IMR-90 (cell line): ENCODE measurements at regions not wholly inside any gene's neighbourhood (a gene's known extent, or its start where the extent isn't known, plus 50 kb on each side); places are given as distances from the start of the nearest gene placed in this dataset.

Experiments used
- ATAC-seq: fragments of 200-7000 bp; cut with Tn5 transposase; 2 replicates; pipeline ENCODE4 v1.9.1; 2020; ENCODE audit warnings: low read depth, mild to moderate bottlenecking, moderate library complexity
- BruUV-seq: library from RNA; stranded (reverse); fragments of 400-500 nt; replicated peaks from 2 replicates; lab custom pipeline; 2021; lab: Mats Ljungman, UMichigan
- CTCF ChIA-PET: fragments of 300-600 bp; formaldehyde crosslinking; extraction: SDS; loops from one replicate; lab custom pipeline; 2021; ENCODE audit warnings: antibody characterized with exemption; lab: Yijun Ruan, JAX
- POLR2A ChIA-PET: fragments of 300-600 bp; sonication (Branson Sonifier 250); formaldehyde crosslinking; loops from one replicate; lab custom pipeline; 2022; ENCODE audit warnings: antibody characterized with exemption; ENCODE audit not compliant: unreplicated experiment; lab: Charles Lee
- DNase-seq: peaks from one replicate; pipeline ENCODE4 v3.0.0; 2013
- H2AFZ ChIP-seq: replicated peaks from 2 replicates; pipeline ENCODE3; 2013; ENCODE audit warnings: low read length, mild to moderate bottlenecking; ENCODE audit not compliant: poor library complexity
- H2AK5ac ChIP-seq: 2 replicates; pipeline ENCODE4 v1.6.1; 2013; ENCODE audit warnings: low read depth, low read length, inconsistent platforms
- H2AK9ac ChIP-seq: replicated peaks from 2 replicates; pipeline ENCODE3; 2013; ENCODE audit warnings: mild to moderate bottlenecking, low read depth, low read length, moderate library complexity; ENCODE audit not compliant: poor library complexity
- H2BK120ac ChIP-seq: 2 replicates; pipeline ENCODE4 v1.6.1; 2013; ENCODE audit warnings: low read depth, low read length, inconsistent platforms
- H2BK15ac ChIP-seq: 3 replicates; pipeline ENCODE4 v1.6.1; 2013; ENCODE audit warnings: low read depth, low read length, inconsistent platforms
- H2BK20ac ChIP-seq: 2 replicates; pipeline ENCODE4 v1.6.1; 2013; ENCODE audit warnings: low read depth, mild to moderate bottlenecking, inconsistent platforms, low read length, moderate library complexity
- H2BK5ac ChIP-seq: 2 replicates; pipeline ENCODE4 v1.6.1; 2013; ENCODE audit warnings: mild to moderate bottlenecking, low read depth, low read length, inconsistent platforms; ENCODE audit not compliant: poor library complexity, severe bottlenecking
- H3K14ac ChIP-seq: replicated peaks from 2 replicates; pipeline ENCODE4 v1.6.1; 2013; ENCODE audit warnings: low read depth, low read length, inconsistent platforms
- H3K18ac ChIP-seq: 2 replicates; pipeline ENCODE4 v1.6.1; 2013; ENCODE audit warnings: low read depth, low read length, control low read depth
- H3K23ac ChIP-seq: 2 replicates; pipeline ENCODE4 v1.6.1; 2013; ENCODE audit warnings: low read depth, low read length, inconsistent platforms
- H3K27ac ChIP-seq: 2 replicates; pipeline ENCODE4 v1.5.1; 2013; ENCODE audit warnings: mild to moderate bottlenecking, control low read depth, low read length; ENCODE audit not compliant: insufficient read depth
- H3K27me3 ChIP-seq: 2 replicates; pipeline ENCODE4 v1.6.1; 2013; ENCODE audit warnings: low read length; ENCODE audit not compliant: control insufficient read depth, insufficient read depth
- H3K36me3 ChIP-seq: 2 replicates; pipeline ENCODE4 v1.6.1; 2013; ENCODE audit warnings: low read length, mixed read lengths; ENCODE audit not compliant: control insufficient read depth, insufficient read depth
- H3K4ac ChIP-seq: 2 replicates; pipeline ENCODE4 v1.6.1; 2013; ENCODE audit warnings: low read depth, low read length, inconsistent platforms
- H3K4me1 ChIP-seq: 2 replicates; pipeline ENCODE4 v1.6.1; 2013; ENCODE audit warnings: low read length, mixed read lengths; ENCODE audit not compliant: control insufficient read depth, insufficient read depth
- H3K4me2 ChIP-seq: 2 replicates; pipeline ENCODE4 v1.6.1; 2013; ENCODE audit warnings: low read depth, mild to moderate bottlenecking, control low read depth, low read length, moderate library complexity
- H3K4me3 ChIP-seq: 2 replicates; pipeline ENCODE4 v1.5.1; 2013; ENCODE audit warnings: low read depth, mild to moderate bottlenecking, control low read depth, low read length, moderate library complexity; ENCODE audit not compliant: insufficient read depth
- H3K56ac ChIP-seq: 2 replicates; pipeline ENCODE4 v1.6.1; 2013; ENCODE audit warnings: low read length, inconsistent platforms; ENCODE audit not compliant: insufficient read depth; ENCODE audit errors: extremely low read depth
- H3K79me1 ChIP-seq, 2 experiments: 2 replicates each; pipeline ENCODE4 v1.6.1; 2013; ENCODE audit warnings: low read length in 2 of 2, inconsistent platforms in 1 of 2, low read depth in 1 of 2
- H3K9ac ChIP-seq: 2 replicates; pipeline ENCODE4 v1.6.1; 2013; ENCODE audit warnings: low read depth, low read length, control low read depth
- H3K9me1 ChIP-seq: 2 replicates; pipeline ENCODE4 v1.6.1; 2013; ENCODE audit warnings: low read length, inconsistent platforms; ENCODE audit not compliant: insufficient read depth
- H3K9me3 ChIP-seq: 2 replicates; pipeline ENCODE4 v1.6.1; 2013; ENCODE audit warnings: low read length; ENCODE audit not compliant: control insufficient read depth, insufficient read depth
- H4K20me1 ChIP-seq: 2 replicates; pipeline ENCODE4 v1.6.1; 2013; ENCODE audit warnings: low read length, inconsistent platforms; ENCODE audit not compliant: insufficient read depth
- H4K5ac ChIP-seq: 2 replicates; pipeline ENCODE4 v1.6.1; 2013; ENCODE audit warnings: mild to moderate bottlenecking, low read depth, low read length, control low read depth
- H4K8ac ChIP-seq, 2 experiments: 2 replicates each; pipeline ENCODE4 v1.6.1; 2013; ENCODE audit warnings: low read depth in 2 of 2, low read length in 2 of 2, control low read depth in 1 of 2, inconsistent platforms in 1 of 2
- H4K91ac ChIP-seq: 2 replicates; pipeline ENCODE4 v1.6.1; 2013; ENCODE audit warnings: low read depth, low read length, inconsistent platforms; ENCODE audit not compliant: insufficient read depth
- BHLHE40 ChIP-seq: fragments of 150-350 bp; IDR thresholded peaks from 2 replicates; pipeline ENCODE4 v1.6.1; 2016; ENCODE audit warnings: mild to moderate bottlenecking, low read depth, low read length
- CEBPB ChIP-seq: IDR thresholded peaks from 2 replicates; pipeline ENCODE4 v1.6.1; 2012; ENCODE audit warnings: low read depth, low read length, improper control_type of control experiment
- CHD1 ChIP-seq: IDR thresholded peaks from 2 replicates; pipeline ENCODE4 v1.6.1; 2012; ENCODE audit warnings: low read depth, low read length, improper control_type of control experiment
- CTCF ChIP-seq: conservative IDR thresholded peaks from 2 replicates; pipeline ENCODE4 v1.5.1; 2012; ENCODE audit warnings: mild to moderate bottlenecking, low read depth, low read length, improper control_type of control experiment
- ELK1 ChIP-seq: fragments of 150-350 bp; IDR thresholded peaks from 2 replicates; pipeline ENCODE4 v1.6.1; 2016; ENCODE audit warnings: low read depth, mild to moderate bottlenecking, low read length, moderate library complexity, borderline replicate concordance
- FOS ChIP-seq: fragments of 150-350 bp; IDR thresholded peaks from 2 replicates; pipeline ENCODE4 v1.6.1; 2016; ENCODE audit warnings: low read depth, low read length
- MAFK ChIP-seq: IDR thresholded peaks from 2 replicates; pipeline ENCODE4 v1.6.1; 2012; ENCODE audit warnings: low read depth, low read length, improper control_type of control experiment
- MAZ ChIP-seq: IDR thresholded peaks from 2 replicates; pipeline ENCODE4 v1.6.1; 2012; ENCODE audit warnings: low read depth, mild to moderate bottlenecking, low read length, improper control_type of control experiment, moderate library complexity, borderline replicate concordance
- MXI1 ChIP-seq: IDR thresholded peaks from 2 replicates; pipeline ENCODE4 v1.6.1; 2012; ENCODE audit warnings: low read depth, mild to moderate bottlenecking, low read length, moderate library complexity, borderline replicate concordance
- NFE2L2 ChIP-seq: fragments of 150-350 bp; IDR thresholded peaks from 2 replicates; pipeline ENCODE4 v1.6.1; 2016; ENCODE audit warnings: low read depth, mild to moderate bottlenecking, low read length
- POLR2A ChIP-seq: IDR thresholded peaks from 2 replicates; pipeline ENCODE4 v1.6.1; 2012; ENCODE audit warnings: mild to moderate bottlenecking, low read depth, low read length
- RAD21 ChIP-seq: IDR thresholded peaks from 2 replicates; pipeline ENCODE4 v1.6.1; 2012; ENCODE audit warnings: low read length, improper control_type of control experiment
- RCOR1 ChIP-seq: IDR thresholded peaks from 2 replicates; pipeline ENCODE4 v1.6.1; 2012; ENCODE audit warnings: mild to moderate bottlenecking, low read length, improper control_type of control experiment; ENCODE audit not compliant: insufficient replicate concordance
- RFX5 ChIP-seq: IDR thresholded peaks from 2 replicates; pipeline ENCODE4 v1.8.0; 2012; ENCODE audit warnings: low read depth, mild to moderate bottlenecking, low read length, moderate library complexity
- SMC3 ChIP-seq: fragments of 150-350 bp; IDR thresholded peaks from 2 replicates; pipeline ENCODE4 v1.6.1; 2016; ENCODE audit warnings: low read depth, mild to moderate bottlenecking, antibody characterized with exemption, low read length, moderate library complexity
- USF2 ChIP-seq: fragments of 150-350 bp; IDR thresholded peaks from 2 replicates; pipeline ENCODE4 v1.6.1; 2017; ENCODE audit warnings: mild to moderate bottlenecking, antibody characterized with exemption, low read length, low read depth
- WGBS, 2 experiments: methylation state at CpG; one replicate each; pipeline versions ENCODE4 v1.1.5 to v1.1.7; 2013; ENCODE audit warnings: missing lambda C conversion rate in 2 of 2; ENCODE audit not compliant: insufficient read length in 1 of 2; ENCODE audit errors: extremely low coverage in 2 of 2; 5-methylcytosine and 5-hydroxymethylcytosine counted together
- dilution Hi-C: fragments of 300-500 bp; cut with HindIII; formaldehyde crosslinking; loops from one replicate; pipeline ENCODE4 v1.14.3; 2018; ENCODE audit warnings: low sequenced_read_pairs; ENCODE audit not compliant: unreplicated experiment
- in situ Hi-C: fragments of 300-500 bp; cut with MboI; formaldehyde crosslinking; loops from 3 replicates; pipeline ENCODE4 v1.14.3; 2019; ENCODE audit warnings: low sequenced_read_pairs, inconsistent platforms, mixed read lengths
- intact Hi-C: fragments of 100-400 bp; cut with micrococcal nuclease; formaldehyde crosslinking; loops from 2 replicates; pipeline ENCODE4 v1.10.0; 2022

GRCh38 chr10:78909221-78909620 is 159.5 kb upstream of the ZMIZ1 start:
- no peak for ATAC-seq
- no peaks in the 10 kb centered on the region for H3K9me3 ChIP-seq
- CTCF ChIA-PET = no interaction called here
- H4K91ac ChIP-seq = no peak overlapping the region
- DNase-seq = no peak
- dilution Hi-C loops (no loop called here), in situ Hi-C loops (no loop called here), intact Hi-C loops (no loop called here)
- no peak overlapping the region for H3K9ac ChIP-seq
- BruUV-seq = no TSS peak
- H3K4me3 ChIP-seq = no peak overlapping the region
- no peak overlapping the region for H2BK20ac ChIP-seq
- no peak overlapping the region for H4K5ac ChIP-seq
- no peaks in the 10 kb centered on the region for H4K20me1 ChIP-seq
- H2AK5ac ChIP-seq = no peak overlapping the region
- POLR2A ChIA-PET = no interaction called here
- H3K9me1 ChIP-seq = no peaks in the 10 kb centered on the region
- H3K4me1 ChIP-seq = no peaks in the 10 kb centered on the region
- no peak overlapping the region for H3K27ac ChIP-seq
- no peak overlapping the region for H3K23ac ChIP-seq
- H2BK5ac ChIP-seq = no peak overlapping the region
- no peak overlapping the region for H2AFZ ChIP-seq
- H3K4me2 ChIP-seq = no peak overlapping the region
- WGBS, 2 experiments = no CpG with 5 or more reads among the region's 6 CpGs
- no peak overlapping the region for H3K4ac ChIP-seq
- H3K56ac ChIP-seq = no peak overlapping the region
- no peak overlapping the region for H3K14ac ChIP-seq
- no peak overlapping the region for H4K8ac ChIP-seq
- H3K79me1 ChIP-seq = no peaks in the 10 kb centered on the region
- peaks cover 77% of the 10 kb centered on the region for H3K27me3 ChIP-seq
- no peaks in the 10 kb centered on the region for H3K36me3 ChIP-seq
- H3K18ac ChIP-seq = no peak overlapping the region
- TF ChIP-seq POLR2A (no peak), SMC3 (no peak), USF2 (no peak), CHD1 (no peak), RCOR1 (no peak), FOS (no peak), BHLHE40 (no peak), CTCF (no peak), MXI1 (no peak), NFE2L2 (no peak), RAD21 (no peak), MAZ (no peak), CEBPB (no peak), ELK1 (no peak), RFX5 (no peak), MAFK (no peak)
- H2AK9ac ChIP-seq = no peak overlapping the region
- no peak overlapping the region for H2BK15ac ChIP-seq
- H2BK120ac ChIP-seq = no peak overlapping the region
